Muscle layer of colon (tissue), 2 donors: ENCODE measurements at regions not wholly inside any gene's neighbourhood (a gene's known extent, or its start where the extent isn't known, plus 50 kb on each side); places are given as distances from the start of the nearest gene placed in this dataset.
"Not testable (repeated sequence)": the region's sequence is repeated elsewhere in the genome, so short reads cannot be mapped to it uniquely, and the experiment has no call there.

ENCODE experiments used
- H3K27ac ChIP-seq: one replicate; pipeline ENCODE4 v1.7.0; 2013; ENCODE audit warnings: low read depth, mild to moderate bottlenecking, low read length, moderate library complexity
- H3K27me3 ChIP-seq, 2 donors: one replicate each; pipeline ENCODE4 v1.7.0; 2013; ENCODE audit warnings: low read length in 2 of 2, mild to moderate bottlenecking in 2 of 2; ENCODE audit not compliant: insufficient read depth in 2 of 2, control insufficient read depth in 1 of 2
- H3K36me3 ChIP-seq: one replicate; pipeline ENCODE4 v1.7.0; 2013; ENCODE audit warnings: mild to moderate bottlenecking, low read length; ENCODE audit not compliant: insufficient read depth
- H3K4me1 ChIP-seq: one replicate; pipeline ENCODE4 v1.7.0; 2013; ENCODE audit warnings: mild to moderate bottlenecking, low read length; ENCODE audit not compliant: insufficient read depth
- H3K4me3 ChIP-seq, 2 donors: one replicate each; pipeline ENCODE4 v1.7.0; 2013; ENCODE audit warnings: low read length in 2 of 2, low read depth in 1 of 2, mild to moderate bottlenecking in 1 of 2, moderate library complexity in 1 of 2
- H3K9ac ChIP-seq: one replicate; pipeline ENCODE4 v1.7.0; 2013; ENCODE audit warnings: low read length
- H3K9me3 ChIP-seq: one replicate; pipeline ENCODE4 v1.7.0; 2013; ENCODE audit warnings: mild to moderate bottlenecking, low read length
- donor health status: abdominal sarcoma.
- donor health status: Adenocarcinoma of cecum.

DNA sequence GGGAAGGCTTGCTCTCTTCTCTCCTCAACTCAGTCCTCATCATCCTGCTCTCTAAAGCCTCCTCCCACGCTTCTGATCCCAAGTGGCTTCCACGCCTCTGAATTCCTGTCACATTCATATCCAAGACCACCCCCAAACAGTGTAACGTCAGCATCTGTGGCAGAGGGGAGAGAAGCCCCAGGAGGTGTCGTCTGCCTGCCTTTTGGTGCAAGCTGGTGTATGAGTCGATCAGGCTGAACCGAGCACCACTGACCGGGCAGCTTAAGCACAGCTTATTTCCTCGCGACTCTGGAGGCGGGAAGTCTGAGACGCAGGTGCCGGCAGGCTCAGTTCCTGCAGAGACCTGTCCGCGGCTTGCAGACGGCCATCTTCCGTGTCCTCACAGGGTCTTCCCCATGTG is 123.8 kb upstream of the RAB4A start:
- Histone ChIP-seq H3K4me3 (no peak overlapping the region), H3K4me1 (no peaks in the 10 kb centered on the region), H3K9ac (no peak overlapping the region), H3K27ac (no peak overlapping the region), H3K27me3 (no peaks in the 10 kb centered on the region), H3K9me3 (no peaks in the 10 kb centered on the region), H3K36me3 (no peaks in the 10 kb centered on the region)

GRCh38 chr1:229148041-229148671 is 122.8 kb upstream of the RAB4A start:
- no peaks in the 10 kb centered on the region for H3K36me3 ChIP-seq
- no peak overlapping the region for H3K9ac ChIP-seq
- H3K4me1 ChIP-seq: no peaks in the 10 kb centered on the region
- no peaks in the 10 kb centered on the region for H3K9me3 ChIP-seq
- no peaks in the 10 kb centered on the region for H3K27me3 ChIP-seq
- H3K27ac ChIP-seq: no peak overlapping the region
- no peak overlapping the region for H3K4me3 ChIP-seq

DNA sequence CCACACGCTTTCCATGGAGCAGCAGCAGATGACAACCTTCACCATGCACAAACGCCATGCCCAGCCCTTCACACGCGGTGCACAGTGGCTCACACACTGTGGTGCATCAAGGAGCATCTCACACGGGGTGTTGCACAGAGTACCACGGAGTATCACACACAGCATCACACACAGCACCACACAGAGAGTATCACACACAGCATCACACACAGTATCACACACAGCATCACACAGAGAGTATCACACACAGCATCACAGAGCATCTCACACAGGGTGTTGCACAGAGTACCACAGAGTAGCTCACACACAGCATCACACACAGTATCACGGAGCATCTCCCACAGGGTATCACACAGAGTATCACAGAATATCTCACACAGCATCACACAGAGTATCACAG is 122.2 kb upstream of the RAB4A start:
- Histone ChIP-seq H3K9ac (no peak overlapping the region), H3K9me3 (no peaks in the 10 kb centered on the region), H3K36me3 (no peaks in the 10 kb centered on the region), H3K27me3 (no peaks in the 10 kb centered on the region), H3K27ac (no peak overlapping the region), H3K4me3 (no peak overlapping the region), H3K4me1 (no peaks in the 10 kb centered on the region)

DNA sequence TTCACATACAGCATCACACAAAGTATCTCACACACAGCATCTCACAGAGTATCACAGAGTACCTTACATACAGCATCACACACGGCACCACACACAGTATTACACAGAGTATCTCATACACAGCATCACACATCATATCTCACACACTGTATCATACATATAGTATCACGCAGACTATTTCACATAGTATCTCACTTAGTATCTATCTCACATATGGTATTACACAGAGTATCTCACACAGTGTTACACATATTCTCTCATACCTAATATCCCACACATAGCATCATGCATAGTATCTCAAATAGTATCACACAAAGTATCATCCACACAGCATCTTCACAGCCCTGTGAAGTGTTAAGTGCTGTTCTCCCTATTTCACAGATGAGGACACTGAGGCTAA is 121.5 kb upstream of the RAB4A start:
- no peaks in the 10 kb centered on the region for H3K9me3 ChIP-seq
- H3K4me1 ChIP-seq: no peaks in the 10 kb centered on the region
- H3K27ac ChIP-seq: no peak overlapping the region
- H3K36me3 ChIP-seq: no peaks in the 10 kb centered on the region
- no peak overlapping the region for H3K9ac ChIP-seq
- H3K27me3 ChIP-seq: no peaks in the 10 kb centered on the region
- no peak overlapping the region for H3K4me3 ChIP-seq

- no peaks in the 10 kb centered on the region for H3K9me3 ChIP-seq
- H3K4me3 ChIP-seq: no peak overlapping the region
- H3K27ac ChIP-seq: no peak overlapping the region
- no peak overlapping the region for H3K9ac ChIP-seq
- no peaks in the 10 kb centered on the region for H3K4me1 ChIP-seq
- H3K36me3 ChIP-seq: no peaks in the 10 kb centered on the region
- H3K27me3 ChIP-seq: no peaks in the 10 kb centered on the region
These were observed 120.4 kb upstream of the RAB4A start for GRCh38 chr1:229150518-229150917.

DNA sequence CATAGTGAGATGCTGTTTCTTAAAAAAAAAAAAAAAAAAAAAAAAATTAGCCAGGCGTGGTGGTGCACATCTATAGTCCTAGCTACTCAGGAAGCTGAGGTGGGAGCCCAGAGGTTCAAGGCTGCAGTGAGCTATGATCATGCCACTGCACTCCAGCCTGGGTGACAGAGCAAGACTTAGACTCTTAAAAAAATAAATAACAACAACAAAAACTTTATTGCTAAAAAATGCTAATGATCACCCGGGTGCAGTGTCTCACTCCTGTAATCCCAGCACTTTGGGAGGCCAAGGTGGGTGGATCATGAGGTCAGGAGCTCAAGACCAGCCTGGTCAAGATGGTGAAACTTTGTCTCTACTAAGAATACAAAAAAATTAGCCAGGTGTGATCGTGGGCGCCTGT is 119.5 kb upstream of the RAB4A start:
- not testable (repeated sequence) for H3K9me3 ChIP-seq, H3K9ac ChIP-seq, H3K27me3 ChIP-seq, H3K4me3 ChIP-seq, H3K4me1 ChIP-seq, H3K36me3 ChIP-seq, H3K27ac ChIP-seq

DNA sequence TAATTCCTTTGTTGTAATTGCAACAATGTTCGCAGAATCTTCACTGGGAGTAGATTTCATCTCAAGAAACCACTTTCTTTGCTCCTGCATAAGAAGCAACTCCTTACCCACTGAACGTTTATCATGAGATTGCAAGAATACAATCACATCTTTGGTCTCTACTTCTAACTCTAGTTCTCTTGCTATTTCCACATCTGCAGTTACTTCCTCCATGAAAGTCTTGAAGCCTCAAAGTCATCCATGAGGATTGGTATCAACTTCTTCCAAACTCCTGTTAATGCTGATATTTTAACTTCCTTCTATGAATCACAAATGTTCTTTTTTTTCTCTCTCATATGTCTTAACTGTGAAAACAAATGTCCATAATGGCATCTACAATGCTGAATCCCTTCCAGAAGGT is 118.6 kb upstream of the RAB4A start:
- Histone ChIP-seq H3K4me1 (peaks cover 8% of the 10 kb centered on the region), H3K9me3 (no peaks in the 10 kb centered on the region), H3K4me3 (no peak overlapping the region), H3K27ac (no peak overlapping the region), H3K27me3 (no peaks in the 10 kb centered on the region), H3K9ac (no peak overlapping the region), H3K36me3 (no peaks in the 10 kb centered on the region)

DNA sequence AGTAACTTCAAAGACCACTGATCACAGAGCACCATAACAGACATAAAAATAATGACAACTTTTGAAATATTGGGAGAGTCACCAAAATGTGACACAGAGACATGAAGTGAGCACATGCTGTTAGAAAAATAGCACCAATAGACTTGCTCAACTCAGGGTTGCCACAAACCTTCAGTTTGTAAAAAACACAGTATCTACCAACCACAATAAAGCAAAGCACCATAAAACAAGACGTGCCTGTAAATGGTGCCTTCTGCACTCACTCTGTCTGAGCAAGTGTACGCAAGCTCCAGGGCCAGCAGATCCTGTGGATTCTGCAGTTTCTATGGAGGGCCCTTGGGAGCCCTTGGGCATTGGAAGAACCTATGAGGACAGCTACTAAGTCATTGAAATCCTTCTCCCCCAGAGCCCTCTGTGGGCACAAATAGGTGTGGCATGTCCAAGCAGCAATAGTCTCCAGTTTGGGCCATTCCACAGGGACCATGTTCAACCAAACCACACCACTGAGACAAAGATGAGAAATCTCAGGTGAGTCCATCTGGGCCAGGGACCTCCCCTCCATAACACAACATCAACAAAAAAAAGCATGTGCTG is 116.9 kb upstream of the RAB4A start:
- H3K4me3 ChIP-seq: no peak overlapping the region
- peaks cover 8% of the 10 kb centered on the region for H3K4me1 ChIP-seq
- H3K27me3 ChIP-seq: no peaks in the 10 kb centered on the region
- H3K36me3 ChIP-seq: no peaks in the 10 kb centered on the region
- no peak overlapping the region for H3K27ac ChIP-seq
- H3K9ac ChIP-seq: no peak overlapping the region
- no peaks in the 10 kb centered on the region for H3K9me3 ChIP-seq

- no peaks in the 10 kb centered on the region for H3K36me3 ChIP-seq
- H3K27ac ChIP-seq: no peak overlapping the region
- no peaks in the 10 kb centered on the region for H3K9me3 ChIP-seq
- H3K4me1 ChIP-seq: peaks cover 8% of the 10 kb centered on the region
- H3K4me3 ChIP-seq: no peak overlapping the region
- H3K27me3 ChIP-seq: no peaks in the 10 kb centered on the region
- H3K9ac ChIP-seq: no peak overlapping the region
These were observed 116.1 kb upstream of the RAB4A start for GRCh38 chr1:229154811-229155210.

DNA sequence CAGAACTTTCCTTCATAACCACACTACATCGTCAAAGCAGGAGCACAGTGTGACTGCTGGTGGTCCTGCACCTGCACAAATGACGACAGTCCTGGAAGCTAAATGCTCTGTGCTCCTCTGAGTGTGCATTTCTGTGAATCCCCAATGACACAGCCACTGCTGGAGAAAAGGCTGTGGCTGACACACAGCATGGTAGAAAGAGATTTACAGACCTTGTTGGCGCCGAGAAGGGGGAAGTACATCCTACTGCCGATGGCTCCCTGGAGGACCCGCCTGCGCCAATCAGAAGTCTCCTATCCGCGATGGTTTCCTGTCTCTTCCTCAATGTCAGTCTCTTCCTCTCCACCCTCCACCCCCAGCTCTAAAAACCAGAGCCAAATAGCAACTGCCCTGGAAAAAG is 115.4 kb upstream of the RAB4A start:
- Histone ChIP-seq H3K9me3 (no peaks in the 10 kb centered on the region), H3K4me1 (peaks cover 12% of the 10 kb centered on the region), H3K4me3 (no peak overlapping the region), H3K9ac (no peak overlapping the region), H3K27me3 (no peaks in the 10 kb centered on the region), H3K36me3 (no peaks in the 10 kb centered on the region), H3K27ac (no peak overlapping the region)

DNA sequence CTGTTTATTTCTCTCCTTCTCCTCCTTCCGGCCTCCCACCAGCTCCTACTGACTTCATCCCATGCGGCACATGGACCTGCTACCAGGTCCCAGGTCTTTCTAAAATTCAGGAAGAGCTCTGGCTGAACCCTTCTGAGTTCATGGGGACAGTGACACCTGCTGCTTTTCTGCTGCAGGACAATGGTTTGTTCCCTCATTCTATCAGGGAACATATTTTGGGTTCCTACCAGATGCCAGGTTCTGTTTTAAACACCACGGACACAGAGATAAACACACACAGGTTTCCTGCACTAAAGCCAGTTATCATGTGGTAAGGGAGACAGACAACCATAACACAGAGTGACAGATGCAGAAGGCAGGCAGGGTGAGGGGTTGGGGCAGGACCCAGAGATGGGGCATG is 114.0 kb upstream of the RAB4A start:
- no peak overlapping the region for H3K9ac ChIP-seq
- H3K9me3 ChIP-seq: no peaks in the 10 kb centered on the region
- no peak overlapping the region for H3K27ac ChIP-seq
- no peak overlapping the region for H3K4me3 ChIP-seq
- peaks cover 14% of the 10 kb centered on the region for H3K4me1 ChIP-seq
- no peaks in the 10 kb centered on the region for H3K36me3 ChIP-seq
- H3K27me3 ChIP-seq: no peaks in the 10 kb centered on the region

GRCh38 chr1:229157480-229157879 is 113.4 kb upstream of the RAB4A start:
- no peaks in the 10 kb centered on the region for H3K9me3 ChIP-seq
- H3K4me1 ChIP-seq: peaks cover 14% of the 10 kb centered on the region
- H3K27ac ChIP-seq: peak overlapping the region; percentile 7
- H3K9ac ChIP-seq: no peak overlapping the region
- H3K4me3 ChIP-seq: no peak overlapping the region
- H3K27me3 ChIP-seq: no peaks in the 10 kb centered on the region
- H3K36me3 ChIP-seq: no peaks in the 10 kb centered on the region
